Activated CD8-positive, alpha-beta T cell treated with anti-CD3 and anti-CD28 coated beads, Interleukin-2, amount 10 ng/mL, durations not matched to agents 7 days and 5 days (primary cell): ENCODE measurements at regions not wholly inside any gene's neighbourhood (a gene's known extent, or its start where the extent isn't known, plus 50 kb on each side); places are given as distances from the start of the nearest gene placed in this dataset.

ENCODE experiments used
- ATAC-seq: fragments of 150-1000 bp; cut with Tn5 transposase; one replicate; pipeline ENCODE4 v1.10.0; 2021; ENCODE audit warnings: moderate library complexity
- CTCF ChIA-PET: fragments of 350-600 bp; sonication (Branson Sonifier 250); formaldehyde crosslinking; loops from one replicate; lab custom pipeline; 2021; ENCODE audit warnings: antibody characterized with exemption; lab: Charles Lee
- POLR2A ChIA-PET: fragments of 350-600 bp; sonication (Branson Sonifier 250); formaldehyde crosslinking; loops from one replicate; lab custom pipeline; 2021; ENCODE audit warnings: antibody characterized with exemption; lab: Charles Lee
- DNase-seq: peaks from one replicate; pipeline ENCODE4 v3.0.0-alpha.2; 2020
- H3K27ac Mint-ChIP-seq: one replicate; pipeline ENCODE4 v1.8.0; 2021; ENCODE audit warnings: mild to moderate bottlenecking, mixed read lengths
- H3K27me3 Mint-ChIP-seq: one replicate; pipeline ENCODE4 v1.8.0; 2021; ENCODE audit warnings: low read depth, mixed read lengths
- H3K36me3 Mint-ChIP-seq: one replicate; pipeline ENCODE4 v1.8.0; 2021; ENCODE audit warnings: low read depth, mixed read lengths
- H3K4me1 Mint-ChIP-seq: one replicate; pipeline ENCODE4 v1.8.0; 2021; ENCODE audit warnings: low read depth, mixed read lengths
- H3K4me3 Mint-ChIP-seq: one replicate; pipeline ENCODE4 v1.8.0; 2021; ENCODE audit warnings: mild to moderate bottlenecking, mixed read lengths
- H3K9me3 Mint-ChIP-seq: one replicate; pipeline ENCODE4 v1.8.0; 2022; ENCODE audit warnings: mixed read lengths; ENCODE audit not compliant: insufficient read depth

GRCh38 chr19:32253683-32254508 lies 91.5 kb upstream of the ZNF507 start:
- no peak for DNase-seq
- POLR2A ChIA-PET = interaction anchor here (0.6 kb wide), 1 partner anchor 1414 kb away, joined by 3 read pairs; no protein-coding TSS in a partner anchor

GRCh38 chr19:32254509-32254890 lies 90.9 kb upstream of the ZNF507 start:
- ChIA-PET CTCF (no interaction called here), POLR2A (no interaction called here)
- no peaks in the 10 kb centered on the region for H3K36me3 Mint-ChIP-seq
- no peaks in the 10 kb centered on the region for H3K27me3 Mint-ChIP-seq
- peaks cover 2% of the 10 kb centered on the region for H3K4me1 Mint-ChIP-seq
- ATAC-seq (no peak), DNase-seq (no peak)
- no peaks in the 10 kb centered on the region for H3K9me3 Mint-ChIP-seq
- H3K4me3 Mint-ChIP-seq = no peak overlapping the region
- no peak overlapping the region for H3K27ac Mint-ChIP-seq

More at GRCh38 chr19:32253683-32254508, 91.5 kb upstream of the ZNF507 start:
- CTCF ChIA-PET = no interaction called here
- Mint-ChIP-seq H3K9me3 (no peaks in the 10 kb centered on the region), H3K27me3 (no peaks in the 10 kb centered on the region), H3K4me1 (peaks cover 2% of the 10 kb centered on the region), H3K4me3 (no peak overlapping the region), H3K27ac (no peak overlapping the region), H3K36me3 (no peaks in the 10 kb centered on the region)
- ATAC-seq = no peak

GRCh38 chr19:32255536-32256295 lies 89.7 kb upstream of the ZNF507 start:
- DNase-seq = no peak
- ChIA-PET CTCF (interaction anchor here (0.7 kb wide), 1 partner anchor 238 kb away, joined by 3 read pairs; no protein-coding TSS in a partner anchor), POLR2A (no interaction called here)
- no peaks in the 10 kb centered on the region for H3K36me3 Mint-ChIP-seq
- no peak overlapping the region for H3K27ac Mint-ChIP-seq
- H3K4me3 Mint-ChIP-seq = no peak overlapping the region
- H3K9me3 Mint-ChIP-seq = no peaks in the 10 kb centered on the region
- H3K27me3 Mint-ChIP-seq = no peaks in the 10 kb centered on the region
- peaks cover 2% of the 10 kb centered on the region for H3K4me1 Mint-ChIP-seq
- ATAC-seq = no peak

GRCh38 chr19:32256341-32256975 lies 89.0 kb upstream of the ZNF507 start:
- DNase-seq = no peak
- Mint-ChIP-seq H3K36me3 (no peaks in the 10 kb centered on the region), H3K27ac (no peak overlapping the region), H3K9me3 (no peaks in the 10 kb centered on the region), H3K27me3 (no peaks in the 10 kb centered on the region), H3K4me3 (no peak overlapping the region), H3K4me1 (peaks cover 2% of the 10 kb centered on the region)
- POLR2A ChIA-PET = no interaction called here
- no peak for ATAC-seq
- CTCF ChIA-PET = no interaction called here

- H3K27ac Mint-ChIP-seq = no peak overlapping the region
- no peaks in the 10 kb centered on the region for H3K9me3 Mint-ChIP-seq
- ATAC-seq (no peak), DNase-seq (no peak)
- peaks cover 2% of the 10 kb centered on the region for H3K4me1 Mint-ChIP-seq
- H3K4me3 Mint-ChIP-seq = no peak overlapping the region
- no peaks in the 10 kb centered on the region for H3K36me3 Mint-ChIP-seq
- ChIA-PET POLR2A (no interaction called here), CTCF (no interaction called here)
- H3K27me3 Mint-ChIP-seq = no peaks in the 10 kb centered on the region
Measured at GRCh38 chr19:32257326-32258073, 87.9 kb upstream of the ZNF507 start.

GRCh38 chr19:32258167-32258566 lies 87.2 kb upstream of the ZNF507 start:
- ChIA-PET CTCF (no interaction called here), POLR2A (no interaction called here)
- no peaks in the 10 kb centered on the region for H3K27me3 Mint-ChIP-seq
- DNase-seq (no peak), ATAC-seq (no peak)
- H3K27ac Mint-ChIP-seq = no peak overlapping the region
- no peak overlapping the region for H3K4me3 Mint-ChIP-seq
- H3K9me3 Mint-ChIP-seq = no peaks in the 10 kb centered on the region
- H3K36me3 Mint-ChIP-seq = no peaks in the 10 kb centered on the region
- H3K4me1 Mint-ChIP-seq = peaks cover 2% of the 10 kb centered on the region

- no peaks in the 10 kb centered on the region for H3K27me3 Mint-ChIP-seq
- DNase-seq = no peak
- H3K27ac Mint-ChIP-seq = no peak overlapping the region
- ChIA-PET CTCF (no interaction called here), POLR2A (no interaction called here)
- no peaks in the 10 kb centered on the region for H3K4me1 Mint-ChIP-seq
- H3K9me3 Mint-ChIP-seq = no peaks in the 10 kb centered on the region
- H3K4me3 Mint-ChIP-seq = no peak overlapping the region
- no peak for ATAC-seq
- H3K36me3 Mint-ChIP-seq = no peaks in the 10 kb centered on the region
Measured at GRCh38 chr19:32264568-32264967, 80.8 kb upstream of the ZNF507 start.

GRCh38 chr19:32265995-32266394 lies 79.4 kb upstream of the ZNF507 start:
- no peak for ATAC-seq
- H3K4me1 Mint-ChIP-seq = no peaks in the 10 kb centered on the region
- H3K4me3 Mint-ChIP-seq = no peak overlapping the region
- no peaks in the 10 kb centered on the region for H3K36me3 Mint-ChIP-seq
- no peaks in the 10 kb centered on the region for H3K27me3 Mint-ChIP-seq
- DNase-seq = no peak
- no peak overlapping the region for H3K27ac Mint-ChIP-seq
- no peaks in the 10 kb centered on the region for H3K9me3 Mint-ChIP-seq
- CTCF ChIA-PET = no interaction called here
- POLR2A ChIA-PET = no interaction called here

- no peaks in the 10 kb centered on the region for H3K27me3 Mint-ChIP-seq
- ChIA-PET POLR2A (no interaction called here), CTCF (no interaction called here)
- no peaks in the 10 kb centered on the region for H3K4me1 Mint-ChIP-seq
- H3K27ac Mint-ChIP-seq = no peak overlapping the region
- no peak for DNase-seq
- ATAC-seq = no peak
- H3K4me3 Mint-ChIP-seq = no peak overlapping the region
- no peaks in the 10 kb centered on the region for H3K9me3 Mint-ChIP-seq
- H3K36me3 Mint-ChIP-seq = no peaks in the 10 kb centered on the region
Measured at GRCh38 chr19:32266460-32266859, 79.0 kb upstream of the ZNF507 start.

GRCh38 chr19:32268381-32268780 lies 77.0 kb upstream of the ZNF507 start:
- DNase-seq = no peak
- ChIA-PET POLR2A (no interaction called here), CTCF (no interaction called here)
- Mint-ChIP-seq H3K27ac (no peak overlapping the region), H3K4me3 (no peak overlapping the region), H3K4me1 (no peaks in the 10 kb centered on the region), H3K27me3 (no peaks in the 10 kb centered on the region), H3K36me3 (no peaks in the 10 kb centered on the region), H3K9me3 (no peaks in the 10 kb centered on the region)
- ATAC-seq = no peak

- no peaks in the 10 kb centered on the region for H3K27me3 Mint-ChIP-seq
- ATAC-seq (no peak), DNase-seq (no peak)
- H3K4me3 Mint-ChIP-seq = no peak overlapping the region
- H3K27ac Mint-ChIP-seq = no peak overlapping the region
- ChIA-PET CTCF (no interaction called here), POLR2A (no interaction called here)
- H3K9me3 Mint-ChIP-seq = no peaks in the 10 kb centered on the region
- no peaks in the 10 kb centered on the region for H3K4me1 Mint-ChIP-seq
- H3K36me3 Mint-ChIP-seq = no peaks in the 10 kb centered on the region
Measured at GRCh38 chr19:32269831-32270230, 75.6 kb upstream of the ZNF507 start.
